IMR-90 (cell line): ENCODE measurements at regions not wholly inside any gene's neighbourhood (a gene's known extent, or its start where the extent isn't known, plus 50 kb on each side); places are given as distances from the start of the nearest gene placed in this dataset.

Source experiments
- BHLHE40 ChIP-seq: fragments of 150-350 bp; IDR thresholded peaks from 2 replicates; pipeline ENCODE4 v1.6.1; 2016; ENCODE audit warnings: mild to moderate bottlenecking, low read depth, low read length
- CEBPB ChIP-seq: IDR thresholded peaks from 2 replicates; pipeline ENCODE4 v1.6.1; 2012; ENCODE audit warnings: low read depth, low read length, improper control_type of control experiment
- CTCF ChIP-seq: conservative IDR thresholded peaks from 2 replicates; pipeline ENCODE4 v1.5.1; 2012; ENCODE audit warnings: mild to moderate bottlenecking, low read depth, low read length, improper control_type of control experiment
- POLR2A ChIP-seq: IDR thresholded peaks from 2 replicates; pipeline ENCODE4 v1.6.1; 2012; ENCODE audit warnings: mild to moderate bottlenecking, low read depth, low read length
- RCOR1 ChIP-seq: IDR thresholded peaks from 2 replicates; pipeline ENCODE4 v1.6.1; 2012; ENCODE audit warnings: mild to moderate bottlenecking, low read length, improper control_type of control experiment; ENCODE audit not compliant: insufficient replicate concordance
- RFX5 ChIP-seq: IDR thresholded peaks from 2 replicates; pipeline ENCODE4 v1.8.0; 2012; ENCODE audit warnings: low read depth, mild to moderate bottlenecking, low read length, moderate library complexity
- SMC3 ChIP-seq: fragments of 150-350 bp; IDR thresholded peaks from 2 replicates; pipeline ENCODE4 v1.6.1; 2016; ENCODE audit warnings: low read depth, mild to moderate bottlenecking, antibody characterized with exemption, low read length, moderate library complexity
- USF2 ChIP-seq: fragments of 150-350 bp; IDR thresholded peaks from 2 replicates; pipeline ENCODE4 v1.6.1; 2017; ENCODE audit warnings: mild to moderate bottlenecking, antibody characterized with exemption, low read length, low read depth

DNA sequence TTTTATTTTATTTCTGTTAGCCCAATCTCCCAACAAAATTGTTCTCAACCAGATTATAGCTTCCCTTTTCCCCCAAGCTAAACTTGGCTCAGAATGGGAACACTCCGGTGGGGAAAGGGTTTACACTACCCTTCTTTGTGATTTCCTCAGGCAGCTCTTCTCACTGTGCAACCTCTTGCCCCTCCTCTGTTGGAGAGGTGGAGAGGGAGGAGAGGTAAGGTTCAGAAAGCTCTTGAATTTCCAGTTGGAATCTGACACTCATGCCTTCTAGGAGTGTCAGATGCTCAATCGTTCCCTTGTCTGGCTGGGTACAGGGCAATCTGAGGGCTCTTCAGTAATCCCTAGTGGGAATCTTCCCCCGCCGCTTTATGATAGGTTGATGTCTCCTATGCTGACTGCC lies 486.1 kb upstream of the KLF12 start:
- TF ChIP-seq CTCF, result no peak
- TF ChIP-seq POLR2A, result no peak
- no peak for TF ChIP-seq SMC3
- no peak for TF ChIP-seq RFX5
- TF ChIP-seq RCOR1, result no peak
- TF ChIP-seq USF2, result no peak
- TF ChIP-seq CEBPB, result no peak
- TF ChIP-seq BHLHE40, result no peak
